Panc1 (cell line): ENCODE measurements at regions not wholly inside any gene's neighbourhood (a gene's known extent, or its start where the extent isn't known, plus 50 kb on each side); places are given as distances from the start of the nearest gene placed in this dataset.

ENCODE experiments used
- CTCF ChIP-seq: fragments of 450-650 bp; IDR thresholded peaks from 2 replicates; pipeline ENCODE4 v1.5.1; 2017; ENCODE audit warnings: mild to moderate bottlenecking
- POLR2AphosphoS5 ChIP-seq: IDR thresholded peaks from 2 replicates; pipeline ENCODE4 v1.6.1; 2012; ENCODE audit warnings: mild to moderate bottlenecking, low read depth, low read length, moderate library complexity

- TF ChIP-seq CTCF = peak; percentile 70
- no peak for TF ChIP-seq POLR2AphosphoS5
Observed at GRCh38 chr12:126784328-126784921, 1482.5 kb upstream of the TMEM132C start.
